Neutrophil (primary cell): ENCODE measurements at regions not wholly inside any gene's neighbourhood (a gene's known extent, or its start where the extent isn't known, plus 50 kb on each side); places are given as distances from the start of the nearest gene placed in this dataset.
"Not testable (repeated sequence)": the region's sequence is repeated elsewhere in the genome, so short reads cannot be mapped to it uniquely, and the experiment has no call there.

Source experiments
- H3K27ac ChIP-seq: fragments of 200-600 bp; sonication (generic); 2 replicates; pipeline ENCODE4 v1.5.1; 2016; ENCODE audit warnings: mild to moderate bottlenecking, moderate library complexity
- H3K27me3 ChIP-seq: fragments of 200-600 bp; sonication (generic); 2 replicates; pipeline ENCODE4 v1.6.0; 2016; ENCODE audit warnings: mild to moderate bottlenecking
- H3K36me3 ChIP-seq: fragments of 200-600 bp; sonication (generic); 2 replicates; pipeline ENCODE4 v1.5.1; 2017
- H3K4me1 ChIP-seq, 2 experiments: fragments of 200-600 bp in 1 of 2; sonication (generic) in 1 of 2; 1 replicate in 1 of 2; 2 replicates in 1 of 2; pipeline versions ENCODE4 v1.5.1 to v1.6.1; 2013 to 2016; ENCODE audit warnings: low read depth in 1 of 2, low read length in 1 of 2, mild to moderate bottlenecking in 1 of 2, moderate library complexity in 1 of 2; ENCODE audit not compliant: control insufficient read depth in 1 of 2, insufficient read depth in 1 of 2
- H3K4me3 ChIP-seq, 2 experiments: fragments of 200-600 bp in 1 of 2; sonication (generic) in 1 of 2; 1 replicate in 1 of 2; 2 replicates in 1 of 2; pipeline ENCODE4 v1.5.1; 2013 to 2016; ENCODE audit warnings: low read depth in 1 of 2, low read length in 1 of 2, mild to moderate bottlenecking in 1 of 2, moderate library complexity in 1 of 2
- H3K9me3 ChIP-seq: fragments of 200-600 bp; sonication (generic); 2 replicates; pipeline ENCODE4 v1.5.1; 2016
- CTCF ChIP-seq: fragments of 200-600 bp; sonication (generic); IDR thresholded peaks from 2 replicates; pipeline ENCODE4 v1.5.1; 2016; ENCODE audit warnings: antibody characterized with exemption

- Histone ChIP-seq H3K4me1 (no peaks in the 10 kb centered on the region), H3K27ac (no peak overlapping the region), H3K9me3 (no peaks in the 10 kb centered on the region), H3K27me3 (no peaks in the 10 kb centered on the region), H3K36me3 (no peaks in the 10 kb centered on the region), H3K4me3 (no peak overlapping the region)
- TF ChIP-seq CTCF = no peak
These were observed 128.2 kb downstream of the ASMT start for GRCh38 chrX:1743105-1743504.

GRCh38 chrX:1743663-1744062 is 128.8 kb downstream of the ASMT start:
- Histone ChIP-seq H3K9me3 (no peaks in the 10 kb centered on the region), H3K27ac (no peak overlapping the region), H3K36me3 (no peaks in the 10 kb centered on the region), H3K27me3 (no peaks in the 10 kb centered on the region), H3K4me1 (no peaks in the 10 kb centered on the region), H3K4me3 (no peak overlapping the region)
- no peak for TF ChIP-seq CTCF

- no peak for TF ChIP-seq CTCF
- H3K27ac ChIP-seq = no peak overlapping the region
- H3K36me3 ChIP-seq = no peaks in the 10 kb centered on the region
- H3K4me1 ChIP-seq = no peaks in the 10 kb centered on the region
- H3K9me3 ChIP-seq = no peaks in the 10 kb centered on the region
- H3K27me3 ChIP-seq = no peaks in the 10 kb centered on the region
- no peak overlapping the region for H3K4me3 ChIP-seq
These were observed 133.5 kb downstream of the ASMT start for GRCh38 chrX:1748408-1748807.

GRCh38 chrX:1749499-1749898 is 134.6 kb downstream of the ASMT start:
- H3K27me3 ChIP-seq = no peaks in the 10 kb centered on the region
- no peak for TF ChIP-seq CTCF
- no peak overlapping the region for H3K27ac ChIP-seq
- no peaks in the 10 kb centered on the region for H3K36me3 ChIP-seq
- no peak overlapping the region for H3K4me3 ChIP-seq
- no peaks in the 10 kb centered on the region for H3K9me3 ChIP-seq
- no peaks in the 10 kb centered on the region for H3K4me1 ChIP-seq

GRCh38 chrX:1750267-1750666 is 135.4 kb downstream of the ASMT start:
- Histone ChIP-seq H3K4me1 (no peaks in the 10 kb centered on the region), H3K36me3 (no peaks in the 10 kb centered on the region), H3K4me3 (no peak overlapping the region), H3K27ac (no peak overlapping the region), H3K27me3 (no peaks in the 10 kb centered on the region), H3K9me3 (no peaks in the 10 kb centered on the region)
- TF ChIP-seq CTCF = no peak

GRCh38 chrX:1751781-1752180 is 136.9 kb downstream of the ASMT start:
- no peaks in the 10 kb centered on the region for H3K4me1 ChIP-seq
- H3K27me3 ChIP-seq = no peaks in the 10 kb centered on the region
- H3K4me3 ChIP-seq = no peak overlapping the region
- no peak for TF ChIP-seq CTCF
- H3K9me3 ChIP-seq = peaks cover under 1% of the 10 kb centered on the region
- no peak overlapping the region for H3K27ac ChIP-seq
- no peaks in the 10 kb centered on the region for H3K36me3 ChIP-seq

- H3K4me1 ChIP-seq, H3K27ac ChIP-seq, H3K9me3 ChIP-seq, H3K36me3 ChIP-seq, H3K4me3 ChIP-seq, H3K27me3 ChIP-seq: not testable (repeated sequence)
These were observed 137.9 kb downstream of the ASMT start for GRCh38 chrX:1752799-1753198.
